ENCODE measurements at regions not wholly inside any gene's neighbourhood (a gene's known extent, or its start where the extent isn't known, plus 50 kb on each side); places are given as distances from the start of the nearest gene placed in this dataset.

DNA sequence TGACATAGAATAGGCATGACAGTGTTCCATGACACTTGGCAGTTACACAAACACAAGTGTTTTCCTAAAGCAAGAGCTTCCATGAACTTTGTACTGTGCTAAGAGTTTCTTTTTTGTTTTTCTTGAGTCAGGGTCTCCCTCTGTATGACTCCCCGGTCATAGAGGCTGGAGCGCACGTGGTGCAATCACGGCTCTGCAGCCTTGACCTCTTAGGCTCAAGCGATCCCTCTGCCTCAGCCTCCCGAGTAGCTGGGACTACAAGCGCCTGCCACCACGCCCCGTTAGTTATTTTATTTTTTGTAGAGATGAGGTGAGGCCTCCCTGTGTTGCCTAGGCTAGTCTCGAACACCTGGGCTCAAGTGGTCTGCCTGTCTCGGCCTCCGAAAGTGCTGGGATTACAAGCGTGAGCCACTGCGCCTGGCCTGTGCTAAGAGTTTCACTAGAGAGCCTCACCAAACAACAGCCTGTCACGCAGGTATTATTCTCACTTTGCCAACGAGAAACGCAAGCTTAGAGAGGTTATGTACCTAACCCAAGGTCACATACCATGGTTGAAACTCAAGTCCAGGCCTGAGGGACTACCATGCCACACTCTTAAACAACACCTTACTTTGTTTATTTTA, 355.9 kb downstream of the KLF12 start:
- TF ChIP-seq OSR2 (tag by site-specific recombination; IDR thresholded peaks at IDR 0.05), result no peak
- TF ChIP-seq MEIS1 (CRISPR knock-in tag; IDR thresholded peaks at IDR 0.05; ENCODE audit: borderline replicate concordance), result no peak
- TF ChIP-seq ZBTB49 (tag by site-specific recombination; IDR thresholded peaks at IDR 0.05; ENCODE audit: low read depth), result no peak

All from HEK293 (cell line).